Natural killer cell (primary cell): ENCODE measurements at regions not wholly inside any gene's neighbourhood (a gene's known extent, or its start where the extent isn't known, plus 50 kb on each side); places are given as distances from the start of the nearest gene placed in this dataset.

ENCODE experiments used
- ATAC-seq, 3 donors: fragments of 150-1000 bp in 2 of 3; fragments of 200-7000 bp in 1 of 3; cut with Tn5 transposase; 1 replicate in 1 of 3; 2 replicates in 2 of 3; pipeline ENCODE4 v1.10.0; 2021; ENCODE audit warnings: mild to moderate bottlenecking in 2 of 3, moderate library complexity in 2 of 3
- DNase-seq, 2 donors: peaks; one replicate each; pipeline versions ENCODE4 v3.0.0 to v3.0.0-alpha.2; 2013 to 2021; ENCODE audit warnings: mixed read lengths in 1 of 2
- H3K27ac ChIP-seq: one replicate; pipeline ENCODE4 v1.5.1; 2013; ENCODE audit warnings: mild to moderate bottlenecking, low read length
- H3K27me3 ChIP-seq: one replicate; pipeline ENCODE4 v1.6.1; 2013; ENCODE audit warnings: low read length; ENCODE audit not compliant: control insufficient read depth, insufficient read depth
- H3K36me3 ChIP-seq: one replicate; pipeline ENCODE4 v1.6.1; 2013; ENCODE audit warnings: low read length; ENCODE audit not compliant: control insufficient read depth, insufficient read depth
- H3K4me1 ChIP-seq: one replicate; pipeline ENCODE4 v1.6.1; 2013; ENCODE audit warnings: low read length; ENCODE audit not compliant: control insufficient read depth, insufficient read depth
- H3K4me3 ChIP-seq: one replicate; pipeline ENCODE4 v1.5.1; 2013; ENCODE audit warnings: low read length
- H3K9me3 ChIP-seq: one replicate; pipeline ENCODE4 v1.6.1; 2013; ENCODE audit warnings: low read length; ENCODE audit not compliant: control insufficient read depth, insufficient read depth
- H3K27ac Mint-ChIP-seq, 2 donors: one replicate each; pipeline ENCODE4 v1.8.0; 2022; ENCODE audit warnings: mild to moderate bottlenecking in 2 of 2, mixed read lengths in 2 of 2, moderate library complexity in 1 of 2
- H3K27me3 Mint-ChIP-seq, 2 donors: one replicate each; pipeline ENCODE4 v1.8.0; 2022; ENCODE audit warnings: low read depth in 2 of 2, mixed read lengths in 2 of 2
- H3K36me3 Mint-ChIP-seq: one replicate; pipeline ENCODE4 v1.8.0; 2022; ENCODE audit warnings: mixed read lengths
- H3K4me1 Mint-ChIP-seq, 2 donors: one replicate each; pipeline ENCODE4 v1.8.0; 2022; ENCODE audit warnings: mixed read lengths in 2 of 2
- H3K4me3 Mint-ChIP-seq: one replicate; pipeline ENCODE4 v1.8.0; 2022; ENCODE audit warnings: mild to moderate bottlenecking, moderate library complexity, mixed read lengths
- H3K9me3 Mint-ChIP-seq, 2 donors: one replicate each; pipeline ENCODE4 v1.8.0; 2022; ENCODE audit warnings: mixed read lengths in 2 of 2
- CTCF ChIP-seq: fragments of 200-600 bp; IDR thresholded peaks from one replicate; pipeline ENCODE4 v1.8.0; 2022; ENCODE audit warnings: antibody characterized with exemption
- WGBS: methylation state at CpG from one replicate; pipeline ENCODE4 v1.1.7; 2013; ENCODE audit warnings: missing lambda C conversion rate; ENCODE audit not compliant: insufficient coverage; 5-methylcytosine and 5-hydroxymethylcytosine counted together
- intact Hi-C: fragments of 100-400 bp; cut with micrococcal nuclease; formaldehyde crosslinking; loops from one replicate; pipeline ENCODE4 v1.14.2; 2022

DNA sequence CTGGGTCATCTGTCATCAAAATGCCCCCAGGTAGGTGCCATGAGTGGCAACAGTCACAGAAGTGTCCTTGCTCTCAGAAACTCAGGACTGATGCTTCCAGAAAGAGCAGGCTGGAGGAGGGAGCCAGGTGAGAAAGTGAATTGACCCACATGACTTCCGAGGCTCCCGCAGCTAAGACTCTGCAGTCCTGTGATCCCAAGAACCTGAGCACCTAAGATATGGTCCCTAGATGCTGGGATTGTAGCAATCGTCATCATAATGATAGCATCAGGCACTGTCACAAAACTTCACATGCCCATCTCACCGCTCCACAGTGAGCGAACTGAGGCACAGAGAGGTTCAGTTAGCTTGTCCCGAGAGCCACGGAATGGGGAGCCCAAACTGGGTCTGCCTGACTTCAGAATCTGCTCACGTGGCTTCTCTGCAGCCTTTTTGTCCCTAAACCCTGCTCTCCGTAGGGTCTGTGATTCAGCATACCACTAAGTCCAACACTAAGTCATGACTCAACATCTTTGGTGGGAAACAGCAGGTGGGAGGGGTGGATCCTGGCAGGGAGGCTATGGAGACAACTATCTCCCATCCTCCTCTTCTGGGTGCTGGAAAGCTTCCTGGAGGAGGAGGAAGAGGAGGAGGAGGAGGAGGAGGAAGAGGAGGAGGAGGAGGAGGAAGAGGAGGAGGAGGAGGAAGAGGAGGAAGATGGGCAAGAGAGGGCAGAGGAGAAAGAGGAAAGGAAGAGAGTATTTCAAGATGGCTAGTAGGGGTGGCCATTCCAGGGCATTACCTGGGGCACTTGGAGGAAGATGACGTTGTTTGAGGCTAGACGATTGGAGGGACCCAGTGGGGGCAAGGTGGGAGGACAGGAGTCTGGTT, 55.5 kb upstream of the DLX4 start:
- Mint-ChIP-seq H3K27ac (no peak overlapping the region), H3K4me3 (no peak overlapping the region), H3K36me3 (no peaks in the 10 kb centered on the region), H3K4me1 (no peaks in the 10 kb centered on the region), H3K9me3 (no peaks in the 10 kb centered on the region), H3K27me3 (peaks cover 56 to 65% of the 10 kb centered on the region in 2 donors)
- H3K4me3 ChIP-seq, result no peak overlapping the region
- no peak for ATAC-seq
- DNase-seq, result no peak
- TF ChIP-seq CTCF, result no peak
- intact Hi-C loops, result no loop called here
- H3K9me3 ChIP-seq, result no peaks in the 10 kb centered on the region
- H3K4me1 ChIP-seq, result no peaks in the 10 kb centered on the region
- WGBS, result 85% methylated on average over 10 of the region's 11 CpGs
- peaks cover 25% of the 10 kb centered on the region for H3K27me3 ChIP-seq
- no peak overlapping the region for H3K27ac ChIP-seq
- no peaks in the 10 kb centered on the region for H3K36me3 ChIP-seq

DNA sequence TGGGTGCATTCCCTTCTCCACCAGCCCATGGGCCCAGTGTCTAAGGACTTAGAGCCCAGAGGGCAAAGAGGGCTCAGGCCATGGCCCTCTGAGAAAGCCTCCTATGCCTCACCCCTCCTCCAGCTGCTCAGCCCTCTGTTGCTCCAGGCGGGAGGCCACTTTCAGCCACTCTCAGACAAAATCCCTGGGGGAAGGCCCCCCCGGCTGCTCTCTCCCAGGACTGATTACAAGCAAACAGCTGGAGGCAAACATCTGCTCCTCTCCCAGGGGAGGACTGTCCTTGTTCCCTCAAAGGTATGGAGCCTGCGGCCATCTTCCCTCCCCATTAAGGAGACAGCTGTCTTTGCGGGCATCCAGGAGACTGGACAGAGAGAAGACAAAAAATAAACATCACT, 54.9 kb upstream of the DLX4 start:
- WGBS, result 67% methylated on average over 4 of the region's 4 CpGs
- H3K9me3 Mint-ChIP-seq, result no peaks in the 10 kb centered on the region
- Histone ChIP-seq H3K4me3 (no peak overlapping the region), H3K27me3 (peaks cover 21% of the 10 kb centered on the region), H3K27ac (no peak overlapping the region), H3K9me3 (no peaks in the 10 kb centered on the region), H3K4me1 (no peaks in the 10 kb centered on the region), H3K36me3 (no peaks in the 10 kb centered on the region)
- H3K4me3 Mint-ChIP-seq, result no peak overlapping the region
- no peak for TF ChIP-seq CTCF
- no peak overlapping the region for H3K27ac Mint-ChIP-seq
- ATAC-seq, result no peak
- H3K4me1 Mint-ChIP-seq, result no peaks in the 10 kb centered on the region
- intact Hi-C loops, result no loop called here
- no peak for DNase-seq
- peaks cover 50 to 59% of the 10 kb centered on the region in 2 donors for H3K27me3 Mint-ChIP-seq
- H3K36me3 Mint-ChIP-seq, result no peaks in the 10 kb centered on the region

DNA sequence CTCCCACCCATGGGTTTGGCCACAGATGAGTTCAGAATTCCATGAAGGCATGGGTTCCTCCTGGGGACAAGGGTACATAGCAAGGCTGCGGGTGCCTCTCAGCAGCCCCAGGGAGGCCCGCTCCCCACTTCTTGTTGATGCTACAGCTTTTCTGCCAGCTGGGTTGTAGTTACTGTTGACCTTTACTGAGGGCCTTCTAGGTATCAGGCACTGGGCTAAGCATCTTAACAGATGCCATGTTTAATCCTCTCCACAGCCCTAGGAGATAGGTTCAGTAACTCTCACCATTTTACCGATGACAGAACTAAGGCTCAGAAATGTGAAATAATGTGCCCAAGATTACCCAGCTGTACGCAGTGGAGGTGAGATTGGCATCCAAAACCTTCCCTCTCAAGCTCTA, 54.3 kb upstream of the DLX4 start:
- no peaks in the 10 kb centered on the region for H3K36me3 ChIP-seq
- ATAC-seq (no peak), DNase-seq (no peak)
- Mint-ChIP-seq H3K27me3 (peaks cover 44 to 53% of the 10 kb centered on the region in 2 donors), H3K4me1 (no peaks in the 10 kb centered on the region), H3K4me3 (no peak overlapping the region), H3K36me3 (no peaks in the 10 kb centered on the region), H3K9me3 (no peaks in the 10 kb centered on the region), H3K27ac (no peak overlapping the region)
- no peak overlapping the region for H3K27ac ChIP-seq
- H3K4me1 ChIP-seq, result no peaks in the 10 kb centered on the region
- H3K27me3 ChIP-seq, result peaks cover 16% of the 10 kb centered on the region
- no peak for TF ChIP-seq CTCF
- H3K9me3 ChIP-seq, result no peaks in the 10 kb centered on the region
- no peak overlapping the region for H3K4me3 ChIP-seq
- intact Hi-C loops, result no loop called here
- 91% methylated on average over 4 of the region's 4 CpGs for WGBS

DNA sequence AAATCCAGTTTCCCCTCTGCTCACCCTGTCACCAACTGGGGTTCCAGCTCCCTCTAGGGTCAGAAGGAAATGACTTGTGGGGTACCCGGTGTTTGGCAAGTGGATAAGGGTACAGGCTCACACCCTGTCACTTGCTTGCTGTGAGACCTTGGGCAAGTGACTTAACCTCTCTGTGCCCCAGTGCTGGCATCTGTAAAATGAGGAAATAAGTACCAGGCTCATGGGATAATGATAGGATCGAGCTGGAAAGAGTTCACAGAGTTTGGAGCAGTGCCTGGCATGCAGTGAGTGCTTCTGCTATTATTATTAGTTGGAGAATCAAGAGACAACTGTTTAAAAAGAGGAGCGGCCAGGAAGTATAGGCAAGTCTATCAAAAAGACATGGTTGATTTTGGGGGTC, 53.7 kb upstream of the DLX4 start:
- Mint-ChIP-seq H3K4me3 (no peak overlapping the region), H3K27me3 (peaks cover 40 to 49% of the 10 kb centered on the region in 2 donors), H3K9me3 (no peaks in the 10 kb centered on the region), H3K4me1 (no peaks in the 10 kb centered on the region), H3K27ac (no peak overlapping the region), H3K36me3 (no peaks in the 10 kb centered on the region)
- intact Hi-C loops, result no loop called here
- DNase-seq, result no peak
- no peaks in the 10 kb centered on the region for H3K4me1 ChIP-seq
- H3K27me3 ChIP-seq, result peaks cover 13% of the 10 kb centered on the region
- 35% methylated on average over 3 of the region's 3 CpGs for WGBS
- no peak overlapping the region for H3K27ac ChIP-seq
- no peaks in the 10 kb centered on the region for H3K9me3 ChIP-seq
- H3K4me3 ChIP-seq, result no peak overlapping the region
- ATAC-seq, result no peak
- TF ChIP-seq CTCF, result no peak
- no peaks in the 10 kb centered on the region for H3K36me3 ChIP-seq
